Fibroblast of villous mesenchyme (primary cell): ENCODE measurements at regions not wholly inside any gene's neighbourhood (a gene's known extent, or its start where the extent isn't known, plus 50 kb on each side); places are given as distances from the start of the nearest gene placed in this dataset.
"Not testable (repeated sequence)": the region's sequence is repeated elsewhere in the genome, so short reads cannot be mapped to it uniquely, and the experiment has no call there.

Experiments used
- DNase-seq: peaks from one replicate; pipeline ENCODE4 v3.0.0-alpha.2; 2010; ENCODE audit warnings: low read depth
- H3K4me3 ChIP-seq: 2 replicates; pipeline ENCODE4 v1.5.1; 2011; ENCODE audit warnings: low read depth, mild to moderate bottlenecking, low read length
- CTCF ChIP-seq: IDR thresholded peaks from 2 replicates; pipeline ENCODE4 v1.5.1; 2012; ENCODE audit warnings: low read depth, mild to moderate bottlenecking, low read length; ENCODE audit not compliant: insufficient read depth

GRCh38 chr6:82525775-82526495 lies 162.3 kb downstream of the TPBG start:
- H3K4me3 ChIP-seq = no peak overlapping the region
- no peak for DNase-seq
- TF ChIP-seq CTCF = no peak

- H3K4me3 ChIP-seq, DNase-seq: not testable (repeated sequence)
Observed at GRCh38 chr6:82529960-82530460, 166.4 kb downstream of the TPBG start.

GRCh38 chr6:82534876-82535275 lies 171.3 kb downstream of the TPBG start:
- no peak for DNase-seq
- TF ChIP-seq CTCF = no peak
- no peak overlapping the region for H3K4me3 ChIP-seq

GRCh38 chr6:82549480-82549879 lies 185.9 kb downstream of the TPBG start:
- H3K4me3 ChIP-seq, DNase-seq: not testable (repeated sequence)

- DNase-seq, H3K4me3 ChIP-seq: not testable (repeated sequence)
Observed at GRCh38 chr6:82551311-82551710, 187.7 kb downstream of the TPBG start.

- H3K4me3 ChIP-seq = no peak overlapping the region
- no peak for TF ChIP-seq CTCF
- DNase-seq = no peak
Observed at GRCh38 chr6:82551831-82552230, 188.2 kb downstream of the TPBG start.

- peak; percentile 8 for DNase-seq
- no peak overlapping the region for H3K4me3 ChIP-seq
- no peak for TF ChIP-seq CTCF
Observed at GRCh38 chr6:82553863-82554531, 190.4 kb downstream of the TPBG start.

- no peak overlapping the region for H3K4me3 ChIP-seq
- no peak for TF ChIP-seq CTCF
- DNase-seq = peak; percentile 48
Observed at GRCh38 chr6:82554666-82555065, 191.0 kb downstream of the TPBG start.
